ENCODE measurements at regions not wholly inside any gene's neighbourhood (a gene's known extent, or its start where the extent isn't known, plus 50 kb on each side); places are given as distances from the start of the nearest gene placed in this dataset.
"Not testable (repeated sequence)": the region's sequence is repeated elsewhere in the genome, so short reads cannot be mapped to it uniquely, and the experiment has no call there.

DNA sequence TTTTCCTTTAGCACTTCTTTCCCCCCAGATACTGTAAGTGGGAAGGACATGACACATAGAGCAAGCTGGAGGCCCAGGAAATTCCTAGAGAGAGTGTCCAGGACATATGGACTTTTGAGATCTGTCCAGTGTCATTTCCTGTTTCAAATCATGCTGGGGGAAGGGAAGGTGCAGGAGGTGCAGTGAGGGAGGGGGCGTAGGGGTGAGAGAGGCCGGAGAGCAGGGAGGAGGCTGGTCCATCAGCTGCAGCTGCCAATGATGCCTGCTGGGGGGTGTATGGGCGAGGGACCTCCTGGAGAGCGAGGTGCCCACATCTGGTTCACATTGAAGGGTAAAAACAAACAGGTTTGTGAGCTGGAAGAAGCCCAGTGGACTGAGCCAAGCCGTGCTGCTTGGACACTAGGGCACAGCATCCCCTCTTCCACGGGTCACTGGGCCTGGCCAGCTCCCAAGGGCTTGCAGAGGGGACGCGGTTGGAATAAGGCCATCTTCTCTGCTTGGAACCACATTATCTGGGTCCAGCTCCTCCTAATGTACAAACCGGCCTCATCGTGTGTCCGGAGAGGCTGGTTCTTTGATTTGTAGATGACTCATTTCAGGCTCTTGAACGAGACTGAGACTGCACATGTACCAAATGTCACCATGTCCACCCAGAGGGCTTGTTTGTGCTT lies 70.4 kb upstream of the SMURF2 start:
- H3K27ac Mint-ChIP-seq: no peak overlapping the region
- TF ChIP-seq STAT1 (IDR thresholded peaks at IDR 0.05; ENCODE audit: unreplicated experiment) (no peak), ZNF331 (CRISPR knock-in tag; IDR thresholded peaks at IDR 0.05; ENCODE audit: low read depth) (no peak), EZH2phosphoT487 (IDR thresholded peaks at IDR 0.05; ENCODE audit: unreplicated experiment) (no peak), POLR2AphosphoS5 (IDR thresholded peaks at IDR 0.05; ENCODE audit: low read depth) (no peak), JUNB (IDR thresholded peaks at IDR 0.05; ENCODE audit: unreplicated experiment) (no peak)
- TF ChIP-seq, protein P1, sequence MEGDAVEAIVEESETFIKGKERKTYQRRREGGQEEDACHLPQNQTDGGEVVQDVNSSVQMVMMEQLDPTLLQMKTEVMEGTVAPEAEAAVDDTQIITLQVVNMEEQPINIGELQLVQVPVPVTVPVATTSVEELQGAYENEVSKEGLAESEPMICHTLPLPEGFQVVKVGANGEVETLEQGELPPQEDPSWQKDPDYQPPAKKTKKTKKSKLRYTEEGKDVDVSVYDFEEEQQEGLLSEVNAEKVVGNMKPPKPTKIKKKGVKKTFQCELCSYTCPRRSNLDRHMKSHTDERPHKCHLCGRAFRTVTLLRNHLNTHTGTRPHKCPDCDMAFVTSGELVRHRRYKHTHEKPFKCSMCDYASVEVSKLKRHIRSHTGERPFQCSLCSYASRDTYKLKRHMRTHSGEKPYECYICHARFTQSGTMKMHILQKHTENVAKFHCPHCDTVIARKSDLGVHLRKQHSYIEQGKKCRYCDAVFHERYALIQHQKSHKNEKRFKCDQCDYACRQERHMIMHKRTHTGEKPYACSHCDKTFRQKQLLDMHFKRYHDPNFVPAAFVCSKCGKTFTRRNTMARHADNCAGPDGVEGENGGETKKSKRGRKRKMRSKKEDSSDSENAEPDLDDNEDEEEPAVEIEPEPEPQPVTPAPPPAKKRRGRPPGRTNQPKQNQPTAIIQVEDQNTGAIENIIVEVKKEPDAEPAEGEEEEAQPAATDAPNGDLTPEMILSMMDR (conservative IDR thresholded peaks at IDR 0.05; ENCODE audit: low read depth in 2 of 2): no peak
- H3F3A ChIP-seq (replicated peaks; ENCODE audit: low read depth): no peaks in the 10 kb centered on the region
- no peaks in the 10 kb centered on the region for H3K36me3 Mint-ChIP-seq (ENCODE audit: low read depth)
- no peak overlapping the region for H2AFZ ChIP-seq
- H3K9me2 ChIP-seq (ENCODE audit: insufficient read depth): no peaks in the 10 kb centered on the region
- no peak overlapping the region for H3K4me3 Mint-ChIP-seq
- no peaks in the 10 kb centered on the region; the same call in 2 of the 3 replicates for H3K4me1 Mint-ChIP-seq
- ATAC-seq (no peak), DNase-seq (ENCODE audit: low spot score) (no peak)
- H3K4me1 ChIP-seq (ENCODE audit: insufficient read depth): no peaks in the 10 kb centered on the region
- H3K36me3 ChIP-seq (ENCODE audit: insufficient read depth): no peaks in the 10 kb centered on the region
- H3K27me3 ChIP-seq (ENCODE audit: insufficient read depth): no peaks in the 10 kb centered on the region
- H3K9me3 Mint-ChIP-seq: no peaks in the 10 kb centered on the region
- H4K20me1 ChIP-seq (replicated peaks; ENCODE audit: insufficient read depth): no peaks in the 10 kb centered on the region
- H3K27ac ChIP-seq (ENCODE audit: low read depth): no peak overlapping the region
- H3K4me3 ChIP-seq: no peak overlapping the region
- peaks cover 2% of the 10 kb centered on the region for H3K27me3 Mint-ChIP-seq (ENCODE audit: insufficient read depth, low read depth, poor library complexity)
- no peak overlapping the region for H3K4me2 ChIP-seq
- H3K79me2 ChIP-seq (replicated peaks; ENCODE audit: insufficient read depth): no peaks in the 10 kb centered on the region

DNA sequence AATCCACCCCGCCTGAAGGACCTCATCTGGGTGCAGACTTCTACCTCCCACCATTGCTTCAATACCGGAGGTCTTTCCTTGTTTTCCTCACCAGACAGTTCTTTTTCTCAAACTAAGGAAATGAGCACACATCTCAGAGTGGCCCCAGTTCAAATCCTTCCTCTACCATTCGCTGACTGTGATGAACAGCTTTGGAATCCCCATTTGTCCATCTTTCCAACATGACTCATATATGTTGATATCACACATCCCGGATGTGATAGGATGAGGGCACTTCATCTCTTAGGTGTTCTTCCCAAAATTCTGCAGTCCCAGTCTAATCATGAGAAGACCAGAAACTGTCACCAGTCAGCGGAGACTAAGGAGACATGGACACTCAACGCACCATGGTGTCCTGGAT lies 67.9 kb upstream of the SMURF2 start:
- not testable (repeated sequence) for H3K4me3 ChIP-seq; H3K27ac Mint-ChIP-seq; H3F3A ChIP-seq (replicated peaks; ENCODE audit: low read depth); H3K79me2 ChIP-seq (replicated peaks; ENCODE audit: insufficient read depth); DNase-seq (ENCODE audit: low spot score); H3K27ac ChIP-seq (ENCODE audit: low read depth); H3K4me3 Mint-ChIP-seq; H2AFZ ChIP-seq; H3K36me3 ChIP-seq (ENCODE audit: insufficient read depth); H3K36me3 Mint-ChIP-seq (ENCODE audit: low read depth); H3K4me2 ChIP-seq; H3K9me2 ChIP-seq (ENCODE audit: insufficient read depth); H3K4me1 Mint-ChIP-seq; H4K20me1 ChIP-seq (replicated peaks; ENCODE audit: insufficient read depth); H3K27me3 Mint-ChIP-seq (ENCODE audit: insufficient read depth, low read depth, poor library complexity); H3K9me3 Mint-ChIP-seq; H3K27me3 ChIP-seq (ENCODE audit: insufficient read depth); ATAC-seq; H3K4me1 ChIP-seq (ENCODE audit: insufficient read depth)

DNA sequence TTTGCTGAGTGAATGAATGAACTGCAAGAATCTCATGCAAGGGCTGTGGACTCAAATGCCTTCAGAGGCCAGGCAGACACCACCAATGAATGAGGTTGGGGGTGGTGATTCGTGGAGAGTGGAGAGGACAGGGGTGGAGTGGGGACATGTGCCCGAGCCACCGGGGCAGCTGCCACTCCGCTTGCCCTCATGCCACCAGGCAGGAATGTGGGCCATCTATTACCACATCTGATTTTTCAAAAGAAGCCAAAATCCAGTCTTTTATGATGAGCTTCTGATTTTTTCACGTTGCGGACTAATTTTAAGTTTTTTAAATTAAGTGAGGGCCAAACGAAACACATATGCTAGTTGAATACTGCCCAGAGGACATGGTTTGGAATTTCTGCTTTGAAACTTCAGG lies 67.1 kb upstream of the SMURF2 start:
- ATAC-seq: no peak
- no peaks in the 10 kb centered on the region for H3K79me2 ChIP-seq (replicated peaks; ENCODE audit: insufficient read depth)
- TF ChIP-seq NANOG (IDR thresholded peaks at IDR 0.05; ENCODE audit: borderline replicate concordance) (no peak), ZNF331 (CRISPR knock-in tag; IDR thresholded peaks at IDR 0.05; ENCODE audit: low read depth) (no peak)
- TF ChIP-seq, protein P1 (conservative IDR thresholded peaks at IDR 0.05; ENCODE audit: low read depth in 2 of 2): no peak

More for the DNA sequence above, 67.1 kb upstream of the SMURF2 start:
- no peaks in the 10 kb centered on the region for H3K4me1 ChIP-seq (ENCODE audit: insufficient read depth)
- Mint-ChIP-seq H3K27me3 (ENCODE audit: insufficient read depth, low read depth, poor library complexity) (no peaks in the 10 kb centered on the region), H3K9me3 (no peaks in the 10 kb centered on the region), H3K4me1 (no peaks in the 10 kb centered on the region), H3K27ac (no peak overlapping the region), H3K36me3 (ENCODE audit: low read depth) (no peaks in the 10 kb centered on the region), H3K4me3 (no peak overlapping the region)
- no peak overlapping the region for H2AFZ ChIP-seq
- H3K36me3 ChIP-seq (ENCODE audit: insufficient read depth): no peaks in the 10 kb centered on the region
- H3K27ac ChIP-seq (ENCODE audit: low read depth): no peak overlapping the region
- H3K27me3 ChIP-seq (ENCODE audit: insufficient read depth): no peaks in the 10 kb centered on the region
- DNase-seq (ENCODE audit: low spot score): no peak
- no peaks in the 10 kb centered on the region for H4K20me1 ChIP-seq (replicated peaks; ENCODE audit: insufficient read depth)
- no peaks in the 10 kb centered on the region for H3F3A ChIP-seq (replicated peaks; ENCODE audit: low read depth)
- H3K9me2 ChIP-seq (ENCODE audit: insufficient read depth): no peaks in the 10 kb centered on the region
- H3K4me2 ChIP-seq: no peak overlapping the region
- H3K4me3 ChIP-seq: no peak overlapping the region

Measured in GM23338 (cell line).